HepG2 (cell line): ENCODE measurements at regions not wholly inside any gene's neighbourhood (a gene's known extent, or its start where the extent isn't known, plus 50 kb on each side); places are given as distances from the start of the nearest gene placed in this dataset.

Source experiments
- ARID3A ChIP-seq: IDR thresholded peaks from 2 replicates; pipeline ENCODE4 v1.6.1; 2012; ENCODE audit warnings: low read depth, low read length, improper control_type of control experiment
- ATM ChIP-seq: fragments of 450-650 bp; IDR thresholded peaks from 2 replicates; pipeline ENCODE4 v1.7.1; 2017; ENCODE audit warnings: mild to moderate bottlenecking, borderline replicate concordance
- GZF1 ChIP-seq: sonication (generic); formaldehyde crosslinking; IDR thresholded peaks from 2 replicates; pipeline ENCODE4 v1.5.1; 2020; ENCODE audit warnings: mild to moderate bottlenecking, missing genetic modification reagents
- HINFP ChIP-seq: sonication (generic); formaldehyde crosslinking; IDR thresholded peaks from 2 replicates; pipeline ENCODE4 v1.4.0; 2020; ENCODE audit warnings: low read depth, mild to moderate bottlenecking, missing genetic modification reagents
- JUND ChIP-seq: sonication (generic); formaldehyde crosslinking; IDR thresholded peaks from 2 replicates; pipeline ENCODE4 v1.8.0; 2022; ENCODE audit warnings: mild to moderate bottlenecking, missing genetic modification reagents
- NFE2 ChIP-seq: sonication (generic); formaldehyde crosslinking; IDR thresholded peaks from 2 replicates; pipeline ENCODE4 v1.4.0; 2020; ENCODE audit warnings: missing genetic modification reagents
- POLR2G ChIP-seq: fragments of 200-400 bp; formaldehyde crosslinking; IDR thresholded peaks from 2 replicates; pipeline ENCODE4 v1.6.1; 2018; ENCODE audit warnings: mild to moderate bottlenecking, low read depth, low read length, moderate library complexity
- SRSF9 ChIP-seq: fragments of 200-400 bp; formaldehyde crosslinking; IDR thresholded peaks from 2 replicates; pipeline ENCODE4 v1.6.1; 2018; ENCODE audit warnings: borderline replicate concordance, mild to moderate bottlenecking, low read depth, low read length; ENCODE audit not compliant: insufficient read depth, poor library complexity, severe bottlenecking
- TP53 ChIP-seq: sonication (generic); formaldehyde crosslinking; conservative IDR thresholded peaks from 2 replicates; pipeline ENCODE4 v1.4.0; 2020; ENCODE audit warnings: missing genetic modification reagents
- TF ChIP-seq, protein P1 (sequence below): sonication (generic); formaldehyde crosslinking; IDR thresholded peaks from 2 replicates; pipeline ENCODE4 v1.8.0; 2022; ENCODE audit warnings: missing genetic modification reagents, mild to moderate bottlenecking, inconsistent platforms, borderline replicate concordance

DNA sequence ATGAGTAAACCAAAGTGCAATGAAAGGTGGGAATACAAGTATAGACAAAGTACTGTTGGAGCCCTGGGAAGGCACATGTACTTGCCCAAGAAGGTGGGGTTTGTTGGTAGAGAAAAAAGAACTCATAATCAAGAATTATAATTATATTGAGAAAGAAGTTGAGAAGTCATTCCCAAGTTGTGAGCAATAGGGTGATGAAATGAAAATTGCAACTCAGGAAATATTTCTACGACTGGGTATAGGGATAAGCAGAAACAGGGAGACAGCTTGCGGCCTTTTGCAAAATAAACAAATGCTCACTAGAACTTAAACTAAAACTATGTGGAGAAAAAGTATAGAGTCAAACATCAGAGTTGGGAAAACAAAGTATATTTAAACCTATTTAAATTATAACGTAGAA, 250.7 kb upstream of the FAM83B start (continued):
- TF ChIP-seq, protein P1, sequence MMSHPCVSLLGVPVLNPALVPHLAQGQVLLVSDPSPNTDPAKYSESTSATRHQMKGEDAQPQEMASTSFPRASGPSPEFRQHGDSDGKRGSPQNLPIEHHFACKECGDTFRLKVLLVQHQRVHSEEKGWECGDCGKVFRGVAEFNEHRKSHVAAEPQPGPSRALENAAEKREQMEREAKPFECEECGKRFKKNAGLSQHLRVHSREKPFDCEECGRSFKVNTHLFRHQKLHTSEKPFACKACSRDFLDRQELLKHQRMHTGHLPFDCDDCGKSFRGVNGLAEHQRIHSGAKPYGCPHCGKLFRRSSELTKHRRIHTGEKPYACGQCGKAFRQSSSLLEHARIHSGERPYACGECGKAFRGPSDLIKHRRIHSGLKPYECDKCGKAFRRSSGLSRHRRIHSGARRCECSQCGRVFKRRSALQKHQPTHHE = no peak
- TF ChIP-seq TP53 (CRISPR knock-in tag) = no peak
- no peak for TF ChIP-seq POLR2G
- TF ChIP-seq HINFP (CRISPR knock-in tag) = no peak
- TF ChIP-seq SRSF9 = no peak
- no peak for TF ChIP-seq NFE2
- TF ChIP-seq ARID3A = no peak
- no peak for TF ChIP-seq JUND
- no peak for TF ChIP-seq GZF1 (CRISPR knock-in tag)
- TF ChIP-seq ATM = no peak
